ENCODE measurements at regions not wholly inside any gene's neighbourhood (a gene's known extent, or its start where the extent isn't known, plus 50 kb on each side); places are given as distances from the start of the nearest gene placed in this dataset.

GRCh38 chr11:131109790-131110189 lies 193.5 kb upstream of the SNX19 start:
- Mint-ChIP-seq H3K27ac (ENCODE audit: unreplicated experiment) (no peak overlapping the region), H3K27me3 (ENCODE audit: low read depth) (peaks cover 3% of the 10 kb centered on the region), H3K4me1 (no peaks in the 10 kb centered on the region), H3K9me3 (peaks cover 4% of the 10 kb centered on the region), H3K36me3 (ENCODE audit: low read depth) (peaks cover 2% of the 10 kb centered on the region), H3K4me3 (no peak overlapping the region)
- TF ChIP-seq, protein P1, sequence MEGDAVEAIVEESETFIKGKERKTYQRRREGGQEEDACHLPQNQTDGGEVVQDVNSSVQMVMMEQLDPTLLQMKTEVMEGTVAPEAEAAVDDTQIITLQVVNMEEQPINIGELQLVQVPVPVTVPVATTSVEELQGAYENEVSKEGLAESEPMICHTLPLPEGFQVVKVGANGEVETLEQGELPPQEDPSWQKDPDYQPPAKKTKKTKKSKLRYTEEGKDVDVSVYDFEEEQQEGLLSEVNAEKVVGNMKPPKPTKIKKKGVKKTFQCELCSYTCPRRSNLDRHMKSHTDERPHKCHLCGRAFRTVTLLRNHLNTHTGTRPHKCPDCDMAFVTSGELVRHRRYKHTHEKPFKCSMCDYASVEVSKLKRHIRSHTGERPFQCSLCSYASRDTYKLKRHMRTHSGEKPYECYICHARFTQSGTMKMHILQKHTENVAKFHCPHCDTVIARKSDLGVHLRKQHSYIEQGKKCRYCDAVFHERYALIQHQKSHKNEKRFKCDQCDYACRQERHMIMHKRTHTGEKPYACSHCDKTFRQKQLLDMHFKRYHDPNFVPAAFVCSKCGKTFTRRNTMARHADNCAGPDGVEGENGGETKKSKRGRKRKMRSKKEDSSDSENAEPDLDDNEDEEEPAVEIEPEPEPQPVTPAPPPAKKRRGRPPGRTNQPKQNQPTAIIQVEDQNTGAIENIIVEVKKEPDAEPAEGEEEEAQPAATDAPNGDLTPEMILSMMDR (conservative IDR thresholded peaks at IDR 0.05): no peak
- no peak for DNase-seq (ENCODE audit: low read depth, low spot score)

DNA sequence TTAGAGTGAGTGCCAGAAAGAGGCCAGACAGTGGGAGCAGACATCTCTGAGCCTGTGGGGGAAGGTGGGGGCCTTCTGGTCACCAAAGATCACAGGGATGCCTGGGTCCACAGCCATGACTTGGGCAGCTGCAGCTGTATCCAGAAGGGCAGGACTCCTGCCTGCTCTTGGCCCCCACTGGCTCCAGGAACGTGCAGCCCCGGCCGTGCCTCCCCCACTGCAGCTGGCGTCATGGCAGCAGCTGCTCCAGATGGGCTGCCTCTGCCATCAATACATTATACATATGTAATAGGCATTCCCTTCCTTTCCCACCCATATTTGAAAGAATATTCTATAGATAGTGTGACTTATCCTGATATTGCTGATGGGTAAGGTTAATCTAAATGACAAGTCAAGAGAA lies 195.5 kb upstream of the SNX19 start:
- Mint-ChIP-seq H3K4me3 (no peak overlapping the region), H3K27me3 (ENCODE audit: low read depth) (peaks cover 3% of the 10 kb centered on the region), H3K36me3 (ENCODE audit: low read depth) (peaks cover 2% of the 10 kb centered on the region), H3K27ac (ENCODE audit: unreplicated experiment) (no peak overlapping the region), H3K4me1 (no peaks in the 10 kb centered on the region), H3K9me3 (peaks cover 7% of the 10 kb centered on the region)
- DNase-seq (ENCODE audit: low read depth, low spot score): no peak
- TF ChIP-seq, protein P1 (conservative IDR thresholded peaks at IDR 0.05): no peak

GRCh38 chr11:131118247-131118646 lies 202.0 kb upstream of the SNX19 start:
- Mint-ChIP-seq H3K4me3 (no peak overlapping the region), H3K4me1 (no peaks in the 10 kb centered on the region), H3K36me3 (ENCODE audit: low read depth) (no peaks in the 10 kb centered on the region), H3K27ac (ENCODE audit: unreplicated experiment) (no peak overlapping the region), H3K27me3 (ENCODE audit: low read depth) (no peaks in the 10 kb centered on the region), H3K9me3 (peaks cover 3% of the 10 kb centered on the region)
- DNase-seq (ENCODE audit: low read depth, low spot score): no peak
- TF ChIP-seq, protein P1 (conservative IDR thresholded peaks at IDR 0.05): no peak

- TF ChIP-seq, protein P1 (conservative IDR thresholded peaks at IDR 0.05): no peak
- Mint-ChIP-seq H3K36me3 (ENCODE audit: low read depth) (no peaks in the 10 kb centered on the region), H3K4me1 (no peaks in the 10 kb centered on the region), H3K27ac (ENCODE audit: unreplicated experiment) (no peak overlapping the region), H3K27me3 (ENCODE audit: low read depth) (no peaks in the 10 kb centered on the region), H3K4me3 (no peak overlapping the region), H3K9me3 (no peaks in the 10 kb centered on the region)
- DNase-seq (ENCODE audit: low read depth, low spot score): no peak
Observed at GRCh38 chr11:131121426-131122333, 205.4 kb upstream of the SNX19 start.

DNA sequence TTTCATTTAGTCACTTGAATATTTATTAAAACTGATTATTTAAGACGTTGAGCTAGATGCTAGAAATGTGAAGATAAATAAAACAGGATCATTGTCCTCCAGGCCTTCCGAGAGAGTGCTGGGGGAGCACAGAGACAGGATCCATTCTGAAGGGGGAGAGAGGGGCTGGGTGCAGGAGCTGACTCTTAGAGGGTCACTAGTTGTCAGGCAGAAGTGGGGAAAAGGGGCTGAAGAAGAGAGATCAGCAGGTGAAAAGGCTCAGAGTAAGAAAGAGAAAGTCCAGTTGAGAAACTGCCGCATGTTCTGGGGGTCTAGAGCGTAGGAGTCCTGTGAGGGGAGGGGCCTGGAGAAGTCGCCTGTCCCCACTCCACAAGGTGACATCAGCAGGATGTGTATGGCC lies 206.2 kb upstream of the SNX19 start:
- H3K27me3 Mint-ChIP-seq (ENCODE audit: low read depth): no peaks in the 10 kb centered on the region

More for the DNA sequence above, 206.2 kb upstream of the SNX19 start:
- Mint-ChIP-seq H3K36me3 (ENCODE audit: low read depth) (no peaks in the 10 kb centered on the region), H3K4me1 (no peaks in the 10 kb centered on the region), H3K4me3 (no peak overlapping the region), H3K27ac (ENCODE audit: unreplicated experiment) (no peak overlapping the region), H3K9me3 (peaks cover 2% of the 10 kb centered on the region)
- DNase-seq (ENCODE audit: low read depth, low spot score): no peak
- TF ChIP-seq, protein P1 (conservative IDR thresholded peaks at IDR 0.05): no peak

Data from neural crest cell (in vitro differentiated cells).